C4-2B (cell line): ENCODE measurements at regions not wholly inside any gene's neighbourhood (a gene's known extent, or its start where the extent isn't known, plus 50 kb on each side); places are given as distances from the start of the nearest gene placed in this dataset.

ENCODE experiments used
- ZFX ChIP-seq: fragments of 450-650 bp; IDR thresholded peaks from 2 replicates; pipeline ENCODE4 v1.6.1; 2017
- TF ChIP-seq, protein P1 (sequence below): fragments of 450-650 bp; conservative IDR thresholded peaks from 2 replicates; pipeline ENCODE4 v1.5.1; 2017; ENCODE audit warnings: mild to moderate bottlenecking

DNA sequence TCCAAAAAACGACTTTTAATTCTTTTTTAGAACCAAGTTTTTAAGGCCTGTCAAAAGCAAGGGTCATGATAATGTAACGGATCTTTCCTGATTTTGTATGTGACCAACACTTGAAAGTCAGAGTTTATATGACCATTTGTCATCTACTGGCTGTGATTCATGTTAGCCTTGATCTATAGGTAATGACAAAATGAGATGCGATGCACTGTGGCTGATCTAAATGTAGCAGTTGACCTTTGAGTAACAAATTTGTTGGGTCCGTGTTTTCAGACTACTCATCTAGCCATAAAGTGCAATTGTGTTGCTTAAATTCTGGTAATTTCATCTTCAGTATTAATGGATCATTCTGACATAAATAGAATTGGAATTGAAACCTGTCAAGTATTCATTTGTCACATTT lies 202.5 kb downstream of the PCDH7 start:
- TF ChIP-seq, protein P1, sequence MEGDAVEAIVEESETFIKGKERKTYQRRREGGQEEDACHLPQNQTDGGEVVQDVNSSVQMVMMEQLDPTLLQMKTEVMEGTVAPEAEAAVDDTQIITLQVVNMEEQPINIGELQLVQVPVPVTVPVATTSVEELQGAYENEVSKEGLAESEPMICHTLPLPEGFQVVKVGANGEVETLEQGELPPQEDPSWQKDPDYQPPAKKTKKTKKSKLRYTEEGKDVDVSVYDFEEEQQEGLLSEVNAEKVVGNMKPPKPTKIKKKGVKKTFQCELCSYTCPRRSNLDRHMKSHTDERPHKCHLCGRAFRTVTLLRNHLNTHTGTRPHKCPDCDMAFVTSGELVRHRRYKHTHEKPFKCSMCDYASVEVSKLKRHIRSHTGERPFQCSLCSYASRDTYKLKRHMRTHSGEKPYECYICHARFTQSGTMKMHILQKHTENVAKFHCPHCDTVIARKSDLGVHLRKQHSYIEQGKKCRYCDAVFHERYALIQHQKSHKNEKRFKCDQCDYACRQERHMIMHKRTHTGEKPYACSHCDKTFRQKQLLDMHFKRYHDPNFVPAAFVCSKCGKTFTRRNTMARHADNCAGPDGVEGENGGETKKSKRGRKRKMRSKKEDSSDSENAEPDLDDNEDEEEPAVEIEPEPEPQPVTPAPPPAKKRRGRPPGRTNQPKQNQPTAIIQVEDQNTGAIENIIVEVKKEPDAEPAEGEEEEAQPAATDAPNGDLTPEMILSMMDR, result no peak
- TF ChIP-seq ZFX, result no peak
